Naive B cell (primary cell): ENCODE measurements at regions not wholly inside any gene's neighbourhood (a gene's known extent, or its start where the extent isn't known, plus 50 kb on each side); places are given as distances from the start of the nearest gene placed in this dataset.

Source experiments
- ATAC-seq, 2 donors: fragments of 150-1000 bp; cut with Tn5 transposase; 2 replicates each; pipeline ENCODE4 v1.10.0; 2021; ENCODE audit warnings: low read depth in 2 of 2, mild to moderate bottlenecking in 2 of 2, moderate library complexity in 2 of 2
- DNase-seq: peaks from one replicate; pipeline ENCODE4 v3.0.0; 2022
- H3K27ac Mint-ChIP-seq, 6 donors: one replicate each; pipeline ENCODE4 v1.8.0; 2020 to 2022; ENCODE audit warnings: mild to moderate bottlenecking in 6 of 6, mixed read lengths in 6 of 6, moderate library complexity in 5 of 6, inconsistent platforms in 2 of 6
- H3K27me3 Mint-ChIP-seq, 3 donors: one replicate each; pipeline ENCODE4 v1.8.0; 2021 to 2022; ENCODE audit warnings: mixed read lengths in 3 of 3, mild to moderate bottlenecking in 1 of 3
- H3K36me3 Mint-ChIP-seq, 2 donors: one replicate each; pipeline ENCODE4 v1.8.0; 2020 to 2022; ENCODE audit warnings: mixed read lengths in 2 of 2, inconsistent platforms in 1 of 2, mild to moderate bottlenecking in 1 of 2
- H3K4me1 Mint-ChIP-seq, 3 donors: one replicate each; pipeline ENCODE4 v1.8.0; 2020 to 2022; ENCODE audit warnings: mixed read lengths in 3 of 3, inconsistent platforms in 1 of 3, mild to moderate bottlenecking in 1 of 3, moderate library complexity in 1 of 3
- H3K4me3 Mint-ChIP-seq, 8 donors: one replicate each; pipeline ENCODE4 v1.8.0; 2020 to 2022; ENCODE audit warnings: mild to moderate bottlenecking in 8 of 8, mixed read lengths in 8 of 8, moderate library complexity in 8 of 8, inconsistent platforms in 2 of 8
- H3K9me3 Mint-ChIP-seq, 7 donors: one replicate each; pipeline ENCODE4 v1.8.0; 2020 to 2022; ENCODE audit warnings: mixed read lengths in 7 of 7, mild to moderate bottlenecking in 5 of 7, inconsistent platforms in 2 of 7, moderate library complexity in 1 of 7

- Mint-ChIP-seq H3K27me3 (peaks cover 0 to 6% (median 0%) of the 10 kb centered on the region in 3 donors), H3K27ac (no peak overlapping the region), H3K36me3 (no peaks in the 10 kb centered on the region), H3K9me3 (peaks cover 0 to 4% (median 0%) of the 10 kb centered on the region in 7 donors), H3K4me3 (no peak overlapping the region), H3K4me1 (peaks cover 4 to 8% (median 5%) of the 10 kb centered on the region in 3 donors)
- DNase-seq (no peak), ATAC-seq (no peak)
Observed at GRCh38 chr12:70048521-70049250, 194.5 kb upstream of the CNOT2 start.

DNA sequence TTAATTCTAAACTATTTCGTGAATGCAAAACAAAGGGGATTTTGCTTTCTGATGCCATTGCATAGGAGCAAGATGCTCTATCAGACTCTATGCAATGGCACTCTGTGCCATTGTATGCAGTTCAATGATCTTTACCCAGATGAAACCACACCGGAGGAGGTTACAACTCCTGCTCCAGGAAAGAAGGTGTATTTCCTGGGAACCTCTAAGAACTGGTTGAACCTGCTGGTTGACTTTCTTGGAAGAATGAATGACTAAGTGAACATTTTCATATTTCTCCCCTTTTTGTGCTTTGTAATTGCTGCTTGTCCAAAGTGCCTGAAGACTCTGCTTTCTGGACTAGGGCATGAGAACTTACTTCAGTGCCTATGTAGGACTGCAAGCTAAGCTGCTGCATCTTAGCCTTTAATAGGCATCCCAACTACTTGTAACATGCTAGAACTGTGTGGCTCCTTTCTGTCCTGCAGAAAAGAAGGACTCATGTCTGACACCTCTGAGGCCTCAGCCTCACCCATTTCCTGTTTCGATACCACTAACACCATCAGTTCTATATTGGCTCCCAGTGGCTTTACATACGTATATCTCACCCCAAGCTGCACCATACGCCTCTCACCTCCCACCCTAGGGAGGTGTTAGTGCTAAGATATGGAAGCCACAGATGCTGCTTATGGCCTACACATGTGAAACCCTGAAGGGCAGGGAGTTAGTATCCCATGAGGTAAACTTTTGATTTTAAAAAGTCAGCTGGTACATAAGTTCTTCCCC, 193.5 kb upstream of the CNOT2 start:
- DNase-seq (no peak), ATAC-seq (peak; percentile 46 to 90)
- H3K4me3 Mint-ChIP-seq, result no peak overlapping the region
- H3K9me3 Mint-ChIP-seq, result peaks cover 0 to 4% (median 0%) of the 10 kb centered on the region in 7 donors
- H3K27ac Mint-ChIP-seq, result no peak overlapping the region
- H3K4me1 Mint-ChIP-seq, result peaks cover 4 to 8% (median 5%) of the 10 kb centered on the region in 3 donors
- peaks cover 0 to 11% (median 0%) of the 10 kb centered on the region in 3 donors for H3K27me3 Mint-ChIP-seq
- H3K36me3 Mint-ChIP-seq, result no peaks in the 10 kb centered on the region

DNA sequence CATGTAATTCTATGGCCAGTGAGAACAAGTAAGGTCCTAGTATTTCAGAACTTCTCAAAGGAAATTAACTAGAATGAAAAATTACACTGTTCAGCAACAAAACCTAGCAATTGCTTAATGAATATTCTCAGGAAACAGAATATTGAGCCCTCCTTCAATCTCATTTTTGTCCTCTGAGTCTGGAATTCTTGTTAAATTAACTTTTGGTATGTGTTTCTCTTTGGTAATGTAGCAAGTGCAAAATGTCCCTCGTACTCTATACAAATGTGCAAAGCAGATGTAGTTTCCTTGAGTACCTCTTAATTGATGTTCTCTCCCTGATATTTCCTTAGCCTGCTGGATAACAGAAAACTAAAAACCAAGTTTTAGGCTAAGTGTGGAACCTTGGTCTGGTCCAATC, 190.8 kb upstream of the CNOT2 start:
- Mint-ChIP-seq H3K4me1 (peaks cover 0 to 8% (median 5%) of the 10 kb centered on the region in 3 donors), H3K27ac (no peak overlapping the region)

GRCh38 chr12:70052931-70053497, 190.2 kb upstream of the CNOT2 start:
- H3K36me3 Mint-ChIP-seq, result no peaks in the 10 kb centered on the region
- DNase-seq, result no peak
- no peak overlapping the region for H3K27ac Mint-ChIP-seq
- H3K4me3 Mint-ChIP-seq, result no peak overlapping the region
- ATAC-seq, result no peak
- peaks cover 0 to 8% (median 5%) of the 10 kb centered on the region in 3 donors for H3K4me1 Mint-ChIP-seq
- H3K9me3 Mint-ChIP-seq, result peaks cover 0 to 4% (median 0%) of the 10 kb centered on the region in 7 donors
- peaks cover 0 to 12% (median 0%) of the 10 kb centered on the region in 3 donors for H3K27me3 Mint-ChIP-seq

More for the DNA sequence above, 190.8 kb upstream of the CNOT2 start:
- Mint-ChIP-seq H3K9me3 (peaks cover 0 to 4% (median 0%) of the 10 kb centered on the region in 7 donors), H3K36me3 (no peaks in the 10 kb centered on the region), H3K4me3 (no peak overlapping the region), H3K27me3 (peaks cover 0 to 12% (median 0%) of the 10 kb centered on the region in 3 donors)
- ATAC-seq (no peak), DNase-seq (no peak)

DNA sequence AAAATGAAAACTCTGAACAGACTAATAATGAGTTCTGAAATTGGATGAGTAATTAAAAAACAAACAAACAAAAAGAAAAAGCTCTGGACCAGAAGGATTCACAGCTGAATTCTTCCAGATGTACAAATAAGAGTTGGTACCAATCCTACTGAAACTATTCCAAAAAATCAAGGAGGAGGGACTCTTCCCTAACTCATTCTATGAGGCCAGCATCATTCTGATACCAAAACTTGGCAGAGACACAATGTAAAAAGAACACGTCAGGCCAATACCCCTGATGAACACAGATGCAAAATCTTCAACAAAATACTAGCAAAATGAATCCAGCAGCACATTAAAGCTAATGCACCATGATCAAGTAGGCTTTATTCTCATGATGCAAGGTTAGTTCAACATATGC, 183.9 kb upstream of the CNOT2 start:
- Mint-ChIP-seq H3K4me3 (no peak overlapping the region), H3K36me3 (no peaks in the 10 kb centered on the region), H3K27me3 (peaks cover 0 to 9% (median 0%) of the 10 kb centered on the region in 3 donors), H3K27ac (peak overlapping the region in 1 of 6 donors; percentile 6), H3K9me3 (peaks cover 0 to 1% (median 0%) of the 10 kb centered on the region in 7 donors), H3K4me1 (no peaks in the 10 kb centered on the region)
- ATAC-seq (no peak), DNase-seq (no peak)

DNA sequence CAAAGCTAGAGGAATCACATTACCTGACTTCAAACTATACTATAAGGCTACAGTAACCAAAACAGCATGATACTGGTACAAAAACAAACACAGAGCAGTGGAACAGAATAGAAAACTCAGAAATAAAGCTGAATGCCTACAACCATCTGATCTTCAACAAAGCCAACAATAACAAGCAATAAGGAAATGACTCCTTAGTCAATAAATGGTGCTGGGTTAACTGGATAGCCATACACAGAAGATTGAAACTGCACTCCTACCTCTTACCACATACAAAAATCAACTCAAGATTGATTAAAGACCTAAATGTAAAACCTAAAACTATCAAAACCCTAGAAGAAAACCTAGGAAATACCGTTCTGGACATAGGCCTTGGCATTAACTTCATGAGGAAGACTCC, 182.6 kb upstream of the CNOT2 start:
- H3K27ac Mint-ChIP-seq, result no peak overlapping the region
- H3K27me3 Mint-ChIP-seq, result peaks cover 0 to 4% (median 0%) of the 10 kb centered on the region in 3 donors
- no peak overlapping the region for H3K4me3 Mint-ChIP-seq
- peaks cover 0 to 1% (median 0%) of the 10 kb centered on the region in 7 donors for H3K9me3 Mint-ChIP-seq
- no peaks in the 10 kb centered on the region for H3K36me3 Mint-ChIP-seq
- ATAC-seq (no peak), DNase-seq (no peak)
- H3K4me1 Mint-ChIP-seq, result no peaks in the 10 kb centered on the region

- H3K27me3 Mint-ChIP-seq, result no peaks in the 10 kb centered on the region
- H3K36me3 Mint-ChIP-seq, result no peaks in the 10 kb centered on the region
- no peak for DNase-seq
- no peaks in the 10 kb centered on the region for H3K9me3 Mint-ChIP-seq
- H3K27ac Mint-ChIP-seq, result no peak overlapping the region
- peak in 1 of 2 donors; percentile 50 for ATAC-seq
- peaks cover 4 to 22% (median 12%) of the 10 kb centered on the region in 3 donors for H3K4me1 Mint-ChIP-seq
- peak overlapping the region in 4 of 8 donors; percentile 15 to 75 (median 56) for H3K4me3 Mint-ChIP-seq
Observed at GRCh38 chr12:70068743-70069142, 174.5 kb upstream of the CNOT2 start.

DNA sequence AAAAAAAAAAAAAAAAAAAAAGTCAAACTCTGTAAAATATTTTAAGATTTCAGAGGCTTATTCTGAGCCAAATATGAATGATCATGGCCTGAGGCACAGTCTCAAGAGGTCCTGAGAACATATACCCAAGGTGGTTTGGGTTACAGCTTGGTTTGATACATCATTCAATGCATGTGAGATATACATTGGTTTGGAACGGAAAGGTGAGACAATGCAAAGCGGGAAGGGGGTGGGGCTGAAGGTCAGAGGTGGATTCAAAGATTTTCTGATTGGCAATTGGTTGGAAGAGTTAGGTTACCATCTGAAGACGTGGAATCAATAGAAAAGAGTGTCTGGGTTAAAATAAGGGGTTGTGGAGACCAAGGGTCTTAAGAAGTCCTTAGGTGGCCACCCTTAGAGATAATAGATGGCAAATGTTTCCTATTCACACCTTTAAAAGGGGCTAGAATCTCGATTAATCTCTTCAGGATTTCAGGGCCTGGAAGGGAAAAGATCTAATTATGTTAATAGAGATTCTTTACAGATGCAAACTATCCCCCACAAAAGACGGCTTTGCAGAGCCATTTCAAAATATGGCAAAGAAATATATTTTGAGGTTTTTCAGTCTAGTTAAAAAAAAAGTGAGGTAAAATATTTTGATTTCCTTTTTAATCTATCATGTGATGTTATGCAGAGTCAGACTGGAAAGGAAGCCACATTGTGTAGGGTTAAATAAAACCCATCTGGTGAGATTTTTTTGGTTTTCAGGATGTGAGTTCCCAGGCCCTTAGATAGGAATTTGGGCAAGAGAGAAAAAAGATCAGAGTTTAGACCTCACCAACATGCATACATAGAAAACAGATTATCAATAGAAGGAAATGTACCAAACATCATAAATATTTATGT, 173.8 kb upstream of the CNOT2 start:
- peak overlapping the region in 1 of 6 donors; percentile 35 for H3K27ac Mint-ChIP-seq
- no peaks in the 10 kb centered on the region for H3K36me3 Mint-ChIP-seq
- ATAC-seq (no peak), DNase-seq (no peak)
- H3K27me3 Mint-ChIP-seq, result no peaks in the 10 kb centered on the region
- H3K4me1 Mint-ChIP-seq, result peaks cover 7 to 27% (median 16%) of the 10 kb centered on the region in 3 donors
- peaks cover 0 to 3% (median 0%) of the 10 kb centered on the region in 7 donors for H3K9me3 Mint-ChIP-seq
- H3K4me3 Mint-ChIP-seq, result peak overlapping the region in 3 of 8 donors; percentile 51 to 77 (median 74)

DNA sequence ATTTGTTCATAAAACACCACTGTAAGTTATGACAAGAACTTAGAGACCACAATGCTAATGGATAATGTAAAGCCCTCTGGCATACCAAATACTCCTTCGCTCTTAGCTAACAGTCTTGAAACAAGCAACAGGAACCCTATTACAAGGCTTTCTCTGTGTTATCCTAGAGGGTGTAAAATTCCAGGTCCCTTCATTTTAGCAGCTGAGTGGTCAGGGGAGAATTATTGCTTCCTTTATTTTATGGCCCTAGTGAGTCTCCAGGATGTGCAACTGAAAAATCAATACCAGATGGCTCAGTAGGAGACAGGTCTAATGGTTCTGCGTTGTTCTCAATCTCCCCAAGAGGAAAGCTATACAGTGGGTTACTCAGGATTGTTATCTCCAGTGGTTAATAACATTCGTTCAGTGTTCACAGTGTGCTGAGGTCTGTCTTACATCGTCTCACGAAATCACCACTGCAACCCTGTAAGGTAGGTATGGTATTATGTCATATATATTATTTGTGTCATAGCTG, 172.7 kb upstream of the CNOT2 start:
- DNase-seq (no peak), ATAC-seq (no peak)
- H3K4me3 Mint-ChIP-seq, result no peak overlapping the region
- H3K36me3 Mint-ChIP-seq, result no peaks in the 10 kb centered on the region
- H3K4me1 Mint-ChIP-seq, result peaks cover 8 to 34% (median 18%) of the 10 kb centered on the region in 3 donors
- H3K27ac Mint-ChIP-seq, result no peak overlapping the region
- H3K27me3 Mint-ChIP-seq, result no peaks in the 10 kb centered on the region
- H3K9me3 Mint-ChIP-seq, result peaks cover 0 to 4% (median 0%) of the 10 kb centered on the region in 7 donors

- Mint-ChIP-seq H3K9me3 (peaks cover 0 to 4% (median 0%) of the 10 kb centered on the region in 7 donors), H3K4me1 (peaks cover 4 to 26% (median 12%) of the 10 kb centered on the region in 3 donors), H3K4me3 (peak overlapping the region in 1 of 8 donors; percentile 2), H3K27ac (no peak overlapping the region), H3K27me3 (no peaks in the 10 kb centered on the region), H3K36me3 (no peaks in the 10 kb centered on the region)
- DNase-seq (no peak), ATAC-seq (no peak)
Observed at GRCh38 chr12:70074510-70074909, 168.7 kb upstream of the CNOT2 start.

DNA sequence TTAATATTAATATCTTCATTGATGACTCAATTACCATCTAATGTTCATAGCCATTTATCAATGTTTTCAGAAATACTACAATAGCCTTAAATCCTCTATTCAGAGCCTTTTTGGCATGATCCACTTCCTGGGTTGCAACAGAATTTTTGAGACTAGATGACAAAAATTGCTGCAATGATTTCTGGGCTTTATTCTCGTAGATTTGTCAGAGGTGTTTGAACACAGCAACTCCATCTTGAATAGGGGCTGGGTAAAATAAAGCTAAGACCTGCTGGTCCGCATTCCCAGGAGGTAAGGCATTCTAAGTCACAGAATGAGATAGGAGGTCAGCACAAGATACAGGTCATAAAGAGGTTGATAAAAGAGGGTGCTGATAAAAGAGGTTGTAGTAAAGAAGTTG, 165.8 kb upstream of the CNOT2 start:
- no peak overlapping the region for H3K27ac Mint-ChIP-seq
- ATAC-seq (no peak), DNase-seq (no peak)
- H3K4me3 Mint-ChIP-seq, result no peak overlapping the region
- H3K36me3 Mint-ChIP-seq, result peaks cover 0 to 4% of the 10 kb centered on the region in 2 donors
- peaks cover 13 to 39% (median 29%) of the 10 kb centered on the region in 3 donors for H3K4me1 Mint-ChIP-seq
- peaks cover 0 to 4% (median 0%) of the 10 kb centered on the region in 7 donors for H3K9me3 Mint-ChIP-seq
- H3K27me3 Mint-ChIP-seq, result no peaks in the 10 kb centered on the region

DNA sequence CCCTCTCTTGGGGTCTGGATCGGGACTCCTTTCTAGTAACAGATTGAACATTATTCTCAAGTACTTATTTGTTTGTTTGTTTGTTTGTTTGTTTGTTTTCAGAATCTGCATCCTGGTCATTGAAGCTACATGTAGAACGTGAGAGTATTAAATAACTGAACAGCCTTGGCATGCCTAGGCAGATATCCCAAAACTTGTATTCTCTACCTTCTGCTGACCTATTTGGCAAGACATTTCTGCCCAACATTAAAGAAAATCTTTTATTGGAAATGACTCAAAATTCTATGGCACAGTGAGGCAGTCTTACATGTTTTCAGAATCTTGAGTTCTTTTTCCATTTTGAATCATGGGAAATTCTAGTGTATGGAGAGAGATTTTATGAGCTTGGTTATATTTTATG, 165.1 kb upstream of the CNOT2 start:
- DNase-seq (no peak), ATAC-seq (no peak)
- H3K27ac Mint-ChIP-seq, result no peak overlapping the region
- no peak overlapping the region for H3K4me3 Mint-ChIP-seq
- H3K27me3 Mint-ChIP-seq, result no peaks in the 10 kb centered on the region
- peaks cover 4 to 10% of the 10 kb centered on the region in 2 donors for H3K36me3 Mint-ChIP-seq
- peaks cover 13 to 39% (median 29%) of the 10 kb centered on the region in 3 donors for H3K4me1 Mint-ChIP-seq
- peaks cover 0 to 7% (median 0%) of the 10 kb centered on the region in 7 donors for H3K9me3 Mint-ChIP-seq
